A549 (cell line): ENCODE measurements at regions not wholly inside any gene's neighbourhood (a gene's known extent, or its start where the extent isn't known, plus 50 kb on each side); places are given as distances from the start of the nearest gene placed in this dataset.

Source experiments
- ATAC-seq, 2 experiments: fragments of 200-7000 bp in 1 of 2; fragments of >200 bp in 1 of 2; cut with Nextera tagmentation in 1 of 2; cut with Tn5 transposase in 1 of 2; 3 replicates each; pipeline versions ENCODE4 v1.8.0 to v1.9.1; 2018 to 2020; ENCODE audit warnings: mild to moderate bottlenecking in 1 of 2, moderate library complexity in 1 of 2
- CTCF ChIA-PET: fragments of 300-600 bp; sonication (Branson Sonifier 250); formaldehyde crosslinking; extraction: SDS; loops from one replicate; lab custom pipeline; 2021; ENCODE audit warnings: antibody characterized with exemption, inconsistent platforms; lab: Yijun Ruan, JAX
- POLR2A ChIA-PET: fragments of 350-600 bp; formaldehyde crosslinking; extraction: SDS; loops from one replicate; lab custom pipeline; 2021; ENCODE audit warnings: antibody characterized with exemption, inconsistent platforms; lab: Yijun Ruan, JAX
- DNase-seq, 2 experiments: peaks; one replicate each; pipeline versions ENCODE4 v3.0.0 to v3.0.0-alpha.2; 2011 to 2016; ENCODE audit warnings: low read depth in 1 of 2, low spot score in 1 of 2
- FAIRE-seq: peaks from 2 replicates; lab custom pipeline; 2011; peaks lifted over from hg19 to GRCh38; lab: Jason Lieb, UNC
- H3K27ac ChIP-seq, 2 experiments: fragments of >200 bp; sonication (Bioruptor Twin); formaldehyde crosslinking; 3 replicates each; pipeline ENCODE4 v1.5.1; 2016 to 2017
- H3K4me1 ChIP-seq: fragments of >200 bp; sonication (Bioruptor Twin); formaldehyde crosslinking; 3 replicates; pipeline ENCODE4 v1.6.1; 2016
- H3K4me2 ChIP-seq: fragments of >200 bp; sonication (Bioruptor Twin); formaldehyde crosslinking; 3 replicates; pipeline ENCODE4 v1.6.1; 2016
- H3K4me3 ChIP-seq: fragments of >200 bp; sonication (Bioruptor Twin); formaldehyde crosslinking; 3 replicates; pipeline ENCODE4 v1.5.1; 2016
- H3K9me3 ChIP-seq: fragments of >200 bp; sonication (Bioruptor Twin); formaldehyde crosslinking; 3 replicates; pipeline ENCODE4 v1.6.1; 2016
- BHLHE40 ChIP-seq: IDR thresholded peaks from 2 replicates; pipeline ENCODE4 v1.6.1; 2012; ENCODE audit warnings: low read depth, low read length, inconsistent platforms
- CHD4 ChIP-seq: fragments of 200-600 bp; sonication (generic); IDR thresholded peaks from 2 replicates; pipeline ENCODE4 v1.6.1; 2016; ENCODE audit warnings: antibody characterized with exemption, mild to moderate bottlenecking, borderline replicate concordance
- EHF ChIP-seq: fragments of 250-450 bp; sonication (Bioruptor Pico); IDR thresholded peaks from 2 replicates; pipeline ENCODE4 v1.5.0; 2020; ENCODE audit warnings: mild to moderate bottlenecking
- EHMT2 ChIP-seq: fragments of 200-600 bp; sonication (generic); IDR thresholded peaks from 2 replicates; pipeline ENCODE4 v1.6.1; 2016; ENCODE audit warnings: antibody characterized with exemption, low read depth, mild to moderate bottlenecking, moderate library complexity
- FOSL2 ChIP-seq, 2 experiments: fragments of 450-650 bp in 1 of 2; fragments of >200 bp in 1 of 2; sonication (Bioruptor Twin) in 1 of 2; formaldehyde crosslinking; IDR thresholded peaks; 2 replicates each; pipeline versions ENCODE4 v1.5.0 to v1.6.1; 2016 to 2020; ENCODE audit warnings: mild to moderate bottlenecking in 1 of 2, moderate library complexity in 1 of 2
- FOXS1 ChIP-seq: fragments of 250-450 bp; sonication (Bioruptor Pico); IDR thresholded peaks from 2 replicates; pipeline ENCODE4 v1.5.0; 2020; ENCODE audit warnings: mild to moderate bottlenecking, moderate library complexity
- HEYL ChIP-seq: fragments of 250-450 bp; sonication (Bioruptor Pico); IDR thresholded peaks from 2 replicates; pipeline ENCODE4 v1.8.0; 2021; ENCODE audit warnings: mild to moderate bottlenecking, moderate library complexity
- HOXA7 ChIP-seq: fragments of 250-450 bp; sonication (Bioruptor Pico); IDR thresholded peaks from 2 replicates; pipeline ENCODE4 v1.5.0; 2020; ENCODE audit warnings: mild to moderate bottlenecking, moderate library complexity
- JUNB ChIP-seq: fragments of >200 bp; sonication (Bioruptor Twin); formaldehyde crosslinking; IDR thresholded peaks from 2 replicates; pipeline ENCODE4 v1.6.1; 2016
- KDM1A ChIP-seq: fragments of 200-600 bp; sonication (generic); IDR thresholded peaks from 2 replicates; pipeline ENCODE4 v1.6.1; 2016; ENCODE audit warnings: low read depth, mild to moderate bottlenecking
- KDM5A ChIP-seq: fragments of 200-600 bp; sonication (generic); IDR thresholded peaks from 2 replicates; pipeline ENCODE4 v1.6.1; 2016; ENCODE audit warnings: antibody characterized with exemption, mild to moderate bottlenecking
- MAX ChIP-seq: IDR thresholded peaks from 2 replicates; pipeline ENCODE4 v1.6.1; 2012
- MAZ ChIP-seq: fragments of 150-350 bp; IDR thresholded peaks from 2 replicates; pipeline ENCODE4 v1.6.1; 2014; ENCODE audit warnings: antibody characterized with exemption, low read depth, low read length, borderline replicate concordance
- NFE2L2 ChIP-seq: fragments of 150-350 bp; conservative IDR thresholded peaks from 2 replicates; pipeline ENCODE4 v1.6.1; 2014; ENCODE audit warnings: low read length
- NPAS2 ChIP-seq: fragments of 250-450 bp; sonication (Bioruptor Pico); IDR thresholded peaks from 2 replicates; pipeline ENCODE4 v1.8.0; 2022; ENCODE audit warnings: mild to moderate bottlenecking, moderate library complexity, borderline replicate concordance
- POLR2AphosphoS2 ChIP-seq: conservative IDR thresholded peaks from 2 replicates; pipeline ENCODE4 v1.6.1; 2012; ENCODE audit warnings: low read length, improper control_type of control experiment, inconsistent platforms
- RNF2 ChIP-seq: fragments of 200-600 bp; sonication (generic); IDR thresholded peaks from 2 replicates; pipeline ENCODE4 v1.6.1; 2016; ENCODE audit warnings: low read depth, mild to moderate bottlenecking, antibody characterized with exemption, moderate library complexity, borderline replicate concordance
- WGBS: methylation state at CpG from one replicate; pipeline ENCODE4 v1.1.6; 2017; ENCODE audit errors: missing lambda C conversion rate; 5-methylcytosine and 5-hydroxymethylcytosine counted together
- TF ChIP-seq, protein P1 (sequence below): fragments of 250-450 bp; sonication (Bioruptor Pico); IDR thresholded peaks from 2 replicates; pipeline ENCODE4 v1.5.0; 2021; ENCODE audit warnings: mild to moderate bottlenecking, moderate library complexity, borderline replicate concordance
- TF ChIP-seq, protein P2 (sequence below): fragments of >200 bp; sonication (Bioruptor Twin); formaldehyde crosslinking; IDR thresholded peaks from 3 replicates; pipeline ENCODE4 v1.5.1; 2016
- TF ChIP-seq, protein P3 (sequence below): fragments of 150-350 bp; IDR thresholded peaks from 2 replicates; pipeline ENCODE4 v1.6.1; 2014; ENCODE audit warnings: low read depth, mild to moderate bottlenecking, low read length
- TF ChIP-seq, protein P4 (sequence below): fragments of >200 bp; sonication (Bioruptor Twin); formaldehyde crosslinking; IDR thresholded peaks from 3 replicates; pipeline ENCODE4 v1.6.1; 2016
- TF ChIP-seq, protein P5 (sequence below): IDR thresholded peaks from 2 replicates; pipeline ENCODE4 v1.6.1; 2012

GRCh38 chr9:28653216-28653615 is 1079.9 kb upstream of the C9orf72 start:
- Histone ChIP-seq H3K9me3 (no peaks in the 10 kb centered on the region), H3K4me3 (no peak overlapping the region), H3K27ac (no peak overlapping the region), H3K4me2 (no peak overlapping the region), H3K4me1 (no peaks in the 10 kb centered on the region)
- DNase-seq (no peak), FAIRE-seq (no peak), ATAC-seq (no peak)
- WGBS = 40% methylated on average over 1 of the region's 1 CpG
- TF ChIP-seq EHF (CRISPR knock-in tag) (no peak), HEYL (no peak), BHLHE40 (no peak), NFE2L2 (no peak)
- TF ChIP-seq, protein P1, sequence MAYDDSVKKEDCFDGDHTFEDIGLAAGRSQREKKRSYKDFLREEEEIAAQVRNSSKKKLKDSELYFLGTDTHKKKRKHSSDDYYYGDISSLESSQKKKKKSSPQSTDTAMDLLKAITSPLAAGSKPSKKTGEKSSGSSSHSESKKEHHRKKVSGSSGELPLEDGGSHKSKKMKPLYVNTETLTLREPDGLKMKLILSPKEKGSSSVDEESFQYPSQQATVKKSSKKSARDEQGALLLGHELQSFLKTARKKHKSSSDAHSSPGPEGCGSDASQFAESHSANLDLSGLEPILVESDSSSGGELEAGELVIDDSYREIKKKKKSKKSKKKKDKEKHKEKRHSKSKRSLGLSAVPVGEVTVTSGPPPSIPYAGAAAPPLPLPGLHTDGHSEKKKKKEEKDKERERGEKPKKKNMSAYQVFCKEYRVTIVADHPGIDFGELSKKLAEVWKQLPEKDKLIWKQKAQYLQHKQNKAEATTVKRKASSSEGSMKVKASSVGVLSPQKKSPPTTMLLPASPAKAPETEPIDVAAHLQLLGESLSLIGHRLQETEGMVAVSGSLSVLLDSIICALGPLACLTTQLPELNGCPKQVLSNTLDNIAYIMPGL (CRISPR knock-in tag) = no peak
- TF ChIP-seq, protein P2, sequence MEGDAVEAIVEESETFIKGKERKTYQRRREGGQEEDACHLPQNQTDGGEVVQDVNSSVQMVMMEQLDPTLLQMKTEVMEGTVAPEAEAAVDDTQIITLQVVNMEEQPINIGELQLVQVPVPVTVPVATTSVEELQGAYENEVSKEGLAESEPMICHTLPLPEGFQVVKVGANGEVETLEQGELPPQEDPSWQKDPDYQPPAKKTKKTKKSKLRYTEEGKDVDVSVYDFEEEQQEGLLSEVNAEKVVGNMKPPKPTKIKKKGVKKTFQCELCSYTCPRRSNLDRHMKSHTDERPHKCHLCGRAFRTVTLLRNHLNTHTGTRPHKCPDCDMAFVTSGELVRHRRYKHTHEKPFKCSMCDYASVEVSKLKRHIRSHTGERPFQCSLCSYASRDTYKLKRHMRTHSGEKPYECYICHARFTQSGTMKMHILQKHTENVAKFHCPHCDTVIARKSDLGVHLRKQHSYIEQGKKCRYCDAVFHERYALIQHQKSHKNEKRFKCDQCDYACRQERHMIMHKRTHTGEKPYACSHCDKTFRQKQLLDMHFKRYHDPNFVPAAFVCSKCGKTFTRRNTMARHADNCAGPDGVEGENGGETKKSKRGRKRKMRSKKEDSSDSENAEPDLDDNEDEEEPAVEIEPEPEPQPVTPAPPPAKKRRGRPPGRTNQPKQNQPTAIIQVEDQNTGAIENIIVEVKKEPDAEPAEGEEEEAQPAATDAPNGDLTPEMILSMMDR = no peak
- ChIA-PET CTCF (no interaction called here), POLR2A (no interaction called here)

DNA sequence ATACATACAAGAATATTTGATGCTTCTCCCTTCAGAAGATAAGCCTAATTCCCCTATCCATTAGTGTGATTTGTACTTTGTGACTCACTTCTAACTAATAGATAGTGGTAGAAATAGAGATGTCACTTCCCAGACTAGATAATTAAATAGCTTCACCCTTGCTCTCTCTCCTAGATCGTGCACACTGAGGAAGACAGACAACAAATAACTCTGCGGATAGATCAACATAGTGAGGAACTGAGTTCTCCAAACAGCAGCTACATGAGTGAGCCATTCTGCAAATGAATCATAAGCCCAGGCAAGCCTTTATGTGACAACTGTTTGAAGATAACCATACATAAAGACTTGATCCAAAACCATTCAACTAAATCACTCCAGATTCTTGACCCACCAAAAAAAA is 1083.4 kb upstream of the C9orf72 start:
- Histone ChIP-seq H3K4me1 (no peaks in the 10 kb centered on the region), H3K4me3 (no peak overlapping the region), H3K9me3 (no peaks in the 10 kb centered on the region), H3K27ac (no peak overlapping the region), H3K4me2 (no peak overlapping the region)
- TF ChIP-seq JUNB (no peak), EHMT2 (no peak), RNF2 (no peak), NPAS2 (CRISPR knock-in tag) (no peak), MAX (no peak), KDM1A (no peak), POLR2AphosphoS2 (no peak)
- TF ChIP-seq, protein P3, sequence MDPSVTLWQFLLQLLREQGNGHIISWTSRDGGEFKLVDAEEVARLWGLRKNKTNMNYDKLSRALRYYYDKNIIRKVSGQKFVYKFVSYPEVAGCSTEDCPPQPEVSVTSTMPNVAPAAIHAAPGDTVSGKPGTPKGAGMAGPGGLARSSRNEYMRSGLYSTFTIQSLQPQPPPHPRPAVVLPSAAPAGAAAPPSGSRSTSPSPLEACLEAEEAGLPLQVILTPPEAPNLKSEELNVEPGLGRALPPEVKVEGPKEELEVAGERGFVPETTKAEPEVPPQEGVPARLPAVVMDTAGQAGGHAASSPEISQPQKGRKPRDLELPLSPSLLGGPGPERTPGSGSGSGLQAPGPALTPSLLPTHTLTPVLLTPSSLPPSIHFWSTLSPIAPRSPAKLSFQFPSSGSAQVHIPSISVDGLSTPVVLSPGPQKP = no peak
- TF ChIP-seq, protein P4, sequence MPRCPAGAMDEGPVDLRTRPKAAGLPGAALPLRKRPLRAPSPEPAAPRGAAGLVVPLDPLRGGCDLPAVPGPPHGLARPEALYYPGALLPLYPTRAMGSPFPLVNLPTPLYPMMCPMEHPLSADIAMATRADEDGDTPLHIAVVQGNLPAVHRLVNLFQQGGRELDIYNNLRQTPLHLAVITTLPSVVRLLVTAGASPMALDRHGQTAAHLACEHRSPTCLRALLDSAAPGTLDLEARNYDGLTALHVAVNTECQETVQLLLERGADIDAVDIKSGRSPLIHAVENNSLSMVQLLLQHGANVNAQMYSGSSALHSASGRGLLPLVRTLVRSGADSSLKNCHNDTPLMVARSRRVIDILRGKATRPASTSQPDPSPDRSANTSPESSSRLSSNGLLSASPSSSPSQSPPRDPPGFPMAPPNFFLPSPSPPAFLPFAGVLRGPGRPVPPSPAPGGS = no peak
- WGBS = 47% methylated on average over 2 of the region's 2 CpGs
- DNase-seq = no peak
- no peak for FAIRE-seq
- ChIA-PET CTCF (no interaction called here), POLR2A (no interaction called here)
- ATAC-seq = no peak

GRCh38 chr9:28661853-28662252 is 1088.6 kb upstream of the C9orf72 start:
- no peak for FAIRE-seq
- WGBS = 49% methylated on average over 3 of the region's 3 CpGs
- TF ChIP-seq, protein P5, sequence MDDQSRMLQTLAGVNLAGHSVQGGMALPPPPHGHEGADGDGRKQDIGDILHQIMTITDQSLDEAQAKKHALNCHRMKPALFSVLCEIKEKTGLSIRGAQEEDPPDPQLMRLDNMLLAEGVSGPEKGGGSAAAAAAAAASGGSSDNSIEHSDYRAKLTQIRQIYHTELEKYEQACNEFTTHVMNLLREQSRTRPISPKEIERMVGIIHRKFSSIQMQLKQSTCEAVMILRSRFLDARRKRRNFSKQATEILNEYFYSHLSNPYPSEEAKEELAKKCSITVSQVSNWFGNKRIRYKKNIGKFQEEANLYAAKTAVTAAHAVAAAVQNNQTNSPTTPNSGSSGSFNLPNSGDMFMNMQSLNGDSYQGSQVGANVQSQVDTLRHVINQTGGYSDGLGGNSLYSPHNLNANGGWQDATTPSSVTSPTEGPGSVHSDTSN = no peak
- TF ChIP-seq FOXS1 (CRISPR knock-in tag) = no peak
- TF ChIP-seq KDM5A = no peak
- TF ChIP-seq CHD4 = no peak
- no peak for TF ChIP-seq MAZ
- TF ChIP-seq, protein P4 = no peak
- TF ChIP-seq EHMT2 = no peak
- no peak for TF ChIP-seq MAX
- TF ChIP-seq FOSL2 (IDR thresholded peaks at IDR 0.05) = no peak
- no peak for TF ChIP-seq FOSL2 (CRISPR knock-in tag; IDR thresholded peaks at IDR 0.05)
- TF ChIP-seq BHLHE40 = no peak
- TF ChIP-seq, protein P3 = no peak
- no peak for TF ChIP-seq HOXA7 (CRISPR knock-in tag)
- TF ChIP-seq POLR2AphosphoS2 = no peak
- TF ChIP-seq NFE2L2 = no peak

More at GRCh38 chr9:28661853-28662252, 1088.6 kb upstream of the C9orf72 start:
- no peak overlapping the region for H3K27ac ChIP-seq
- DNase-seq (no peak), ATAC-seq (no peak)
- no peak overlapping the region for H3K4me3 ChIP-seq
- ChIA-PET CTCF (no interaction called here), POLR2A (no interaction called here)
- H3K4me1 ChIP-seq = no peaks in the 10 kb centered on the region
- H3K4me2 ChIP-seq = no peak overlapping the region
- no peaks in the 10 kb centered on the region for H3K9me3 ChIP-seq
